GM13977 (cell line): ENCODE measurements at regions not wholly inside any gene's neighbourhood (a gene's known extent, or its start where the extent isn't known, plus 50 kb on each side); places are given as distances from the start of the nearest gene placed in this dataset.

Experiments
- DNase-seq: peaks from one replicate; pipeline ENCODE4 v3.0.0; 2012; ENCODE audit warnings: low spot score
- CTCF ChIP-seq: IDR thresholded peaks from 2 replicates; pipeline ENCODE4 v1.5.1; 2012; ENCODE audit warnings: mild to moderate bottlenecking, control low read depth; ENCODE audit not compliant: insufficient read depth; ENCODE audit errors: extremely low read depth, missing control alignments
- in situ Hi-C: fragments of 300-500 bp; cut with MboI; formaldehyde crosslinking; loops from one replicate; pipeline ENCODE4 v1.12.0; 2022; ENCODE audit warnings: low sequenced_read_pairs, low pct_unique_long_range_greater_than_20kb, mixed read lengths, inconsistent platforms; ENCODE audit not compliant: unreplicated experiment

DNA sequence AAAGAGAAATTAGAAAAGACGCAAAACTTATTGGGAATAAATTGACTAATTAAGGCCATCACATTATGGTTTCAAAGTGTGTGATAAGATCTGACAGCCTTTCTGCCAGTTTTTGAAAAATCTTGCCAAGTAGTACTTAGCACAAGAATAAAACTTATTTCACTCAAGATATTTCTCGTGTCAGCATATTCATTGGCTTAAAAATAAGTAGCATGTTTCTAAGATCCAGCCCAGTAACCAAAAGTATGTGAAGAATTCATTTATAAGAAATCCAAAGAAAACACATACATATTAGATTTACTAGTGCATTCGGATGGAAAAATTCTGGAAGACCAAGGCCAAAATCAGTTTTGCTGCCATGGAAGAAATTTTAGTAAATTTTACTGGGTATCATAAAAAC is 1135.0 kb downstream of the GALC start:
- no peak for DNase-seq
- in situ Hi-C loops, result no loop called here
- TF ChIP-seq CTCF, result no peak

DNA sequence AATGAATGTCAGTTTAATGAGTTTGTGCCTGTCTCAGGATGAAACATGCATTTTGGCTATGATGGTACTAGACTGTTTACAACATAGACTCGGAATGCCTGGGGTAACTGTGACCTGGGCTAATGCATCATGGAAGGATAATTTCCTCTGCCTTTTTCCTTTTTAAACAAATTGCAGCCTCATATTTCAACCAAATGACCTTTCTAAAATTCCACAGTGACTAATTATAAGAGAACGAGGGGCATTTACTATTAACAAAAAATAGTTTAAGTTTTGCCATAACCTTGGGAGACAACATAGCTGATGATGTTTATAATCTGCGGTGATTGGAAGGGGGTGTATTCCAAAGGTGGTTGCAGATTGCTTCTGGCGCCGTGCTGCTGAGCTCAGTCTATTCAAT is 1140.5 kb downstream of the GALC start:
- no peak for TF ChIP-seq CTCF
- DNase-seq, result no peak
- in situ Hi-C loops, result no loop called here

- no peak for DNase-seq
- no peak for TF ChIP-seq CTCF
- in situ Hi-C loops, result no loop called here
These were observed 1145.8 kb downstream of the GALC start for GRCh38 chr14:86847140-86847539.

DNA sequence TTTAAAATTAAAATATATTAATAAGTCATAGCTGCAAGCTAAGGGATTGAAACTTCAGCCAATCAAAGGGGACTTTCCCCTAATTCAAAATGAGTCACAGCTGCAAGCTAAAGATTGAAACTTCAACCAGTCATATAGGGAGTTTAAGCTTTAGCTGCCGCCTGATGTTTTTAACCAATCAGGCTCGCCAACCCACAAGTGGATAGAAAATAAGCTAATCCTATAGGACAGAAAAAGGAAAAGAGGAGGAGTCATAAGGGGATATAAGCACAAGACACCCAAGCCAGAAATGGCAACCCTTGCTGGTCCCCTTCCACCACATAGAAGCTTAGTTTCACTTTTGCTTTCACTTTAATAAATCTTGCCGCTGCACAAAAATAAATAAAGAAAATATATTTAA is 1154.6 kb downstream of the GALC start:
- in situ Hi-C loops, result no loop called here
- no peak for DNase-seq
- TF ChIP-seq CTCF, result no peak

GRCh38 chr14:86826661-86827060 is 1166.3 kb downstream of the GALC start:
- no peak for TF ChIP-seq CTCF
- in situ Hi-C loops, result no loop called here
- DNase-seq, result no peak

- in situ Hi-C loops, result no loop called here
- TF ChIP-seq CTCF, result no peak
- no peak for DNase-seq
These were observed 1168.8 kb downstream of the GALC start for GRCh38 chr14:86824167-86824566.

- no peak for TF ChIP-seq CTCF
- no peak for DNase-seq
- in situ Hi-C loops, result no loop called here
These were observed 1169.4 kb downstream of the GALC start for GRCh38 chr14:86823581-86823980.
